Stimulated activated CD8-positive, alpha-beta memory T cell treated with anti-CD3 and anti-CD28 coated beads, Interleukin-4, amount 100 ng/mL, for 48 hours (primary cell): ENCODE measurements at regions not wholly inside any gene's neighbourhood (a gene's known extent, or its start where the extent isn't known, plus 50 kb on each side); places are given as distances from the start of the nearest gene placed in this dataset.
A peak's percentile ranks its signal among the peaks of the same experiment; 100 is the strongest.

Experiments
- DNase-seq: peaks from one replicate; pipeline ENCODE4 v3.0.0-alpha.2; 2020

DNA sequence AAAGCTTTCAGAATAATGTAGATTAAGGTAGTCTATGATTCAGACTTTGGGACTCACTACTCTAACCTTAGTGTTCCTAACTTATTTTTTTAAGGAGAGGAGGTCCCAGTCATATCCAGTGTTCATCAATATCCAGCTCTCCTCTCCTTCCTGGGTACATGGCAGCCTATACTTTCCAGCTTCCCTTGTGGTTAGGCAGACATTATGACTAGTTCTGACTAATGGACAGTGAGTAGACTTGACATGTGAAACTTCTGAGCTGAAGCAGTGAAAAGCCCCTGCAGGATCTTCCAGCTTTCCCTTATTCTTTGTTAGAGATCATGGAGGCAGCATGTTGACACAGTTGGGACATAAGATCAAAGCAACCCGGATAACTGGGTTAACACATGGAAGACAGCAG is 144.2 kb downstream of the PTPRU start:
- DNase-seq, result no peak

DNA sequence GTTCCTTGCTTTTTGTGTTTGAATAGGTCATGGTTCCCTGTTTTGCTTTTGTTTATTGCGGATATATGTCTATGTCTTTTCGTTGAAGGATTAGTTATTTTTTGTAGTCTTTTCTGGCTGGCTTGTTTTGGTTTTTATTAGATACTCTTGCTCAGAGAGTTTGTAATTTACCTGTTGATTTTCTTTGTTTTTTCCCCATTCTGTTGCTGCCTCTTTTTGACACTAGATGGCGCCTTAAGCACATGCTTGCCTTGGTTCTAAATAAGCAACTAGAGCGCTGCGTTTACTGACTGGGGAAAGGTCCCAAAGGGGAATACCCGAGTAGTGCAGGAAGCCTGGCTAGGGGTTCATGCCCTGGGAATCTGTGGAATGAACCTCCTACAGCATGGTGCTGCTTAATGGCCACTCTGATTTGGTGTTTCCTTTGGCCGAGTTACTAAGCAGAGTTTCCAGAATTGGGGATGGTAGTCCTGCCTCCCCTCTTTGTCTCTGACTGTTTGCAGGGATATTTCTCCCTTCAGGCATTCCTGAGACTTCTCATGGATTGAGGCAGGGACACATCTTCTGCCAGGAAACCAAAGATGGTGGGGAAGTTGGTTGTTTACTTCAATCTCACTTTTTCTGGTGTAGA is 143.2 kb downstream of the PTPRU start:
- DNase-seq, result peak; percentile 30
